ENCODE measurements at regions not wholly inside any gene's neighbourhood (a gene's known extent, or its start where the extent isn't known, plus 50 kb on each side); places are given as distances from the start of the nearest gene placed in this dataset.

DNA sequence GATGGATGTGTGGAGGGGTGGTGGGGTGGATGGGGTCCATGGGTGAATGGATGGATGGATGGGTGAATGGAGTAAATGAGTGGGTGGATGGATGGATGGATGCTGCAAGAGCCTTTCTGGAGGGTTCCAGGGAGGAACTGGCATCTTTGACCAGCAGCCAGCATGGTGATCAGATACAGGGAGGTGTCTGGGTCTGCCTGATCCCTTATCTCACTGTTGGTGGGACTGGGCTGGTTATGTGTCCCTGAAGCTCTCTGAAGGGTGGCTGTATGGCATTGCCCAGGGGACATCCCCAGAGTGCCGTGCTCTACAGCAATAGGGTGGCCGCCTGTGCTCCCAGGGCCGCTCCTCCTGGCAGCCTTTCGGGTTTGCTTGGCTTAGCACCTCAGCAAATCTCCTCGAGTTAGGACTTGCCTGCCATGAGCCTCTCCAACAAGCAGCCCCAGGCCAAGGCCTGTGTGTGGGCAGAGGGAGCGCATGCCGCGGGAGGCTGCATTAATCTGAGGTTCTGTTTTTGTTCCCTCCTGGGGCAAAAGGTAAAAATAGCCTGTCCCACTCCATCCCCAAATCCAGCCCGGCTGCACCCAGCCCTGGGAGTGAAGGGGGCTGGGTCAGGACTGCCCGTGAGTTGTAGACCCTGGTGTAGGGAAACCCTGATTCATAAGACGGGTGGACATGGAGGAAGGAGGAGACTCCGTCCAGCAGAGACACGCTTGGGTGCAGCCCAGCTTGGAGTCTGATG is 165.4 kb downstream of the SEC14L1 start:
- WGBS, 2 donors (ENCODE audit: low coverage in 1 of 2), result 91% methylated on average over 13 of the region's 13 CpGs; no CpG with 5 or more reads in 1 of the 2 donors
- H3K4me3 ChIP-seq, result no peak overlapping the region
- TF ChIP-seq CTCF (IDR thresholded peaks at IDR 0.05) (no peak), POLR2AphosphoS5 (IDR thresholded peaks at IDR 0.05) (no peak), POLR2A (IDR thresholded peaks at IDR 0.05) (no peak), EP300 (IDR thresholded peaks at IDR 0.05; ENCODE audit: low read depth) (no peak)
- DNase-seq, result no peak
- H3K27ac ChIP-seq, result peak overlapping the region; percentile 1 to 17 (median 10)
- intact Hi-C loops (cut with DNase I; ENCODE audit: low total_unique reads) (no loop called here), in situ Hi-C loops (cut with MboI; ENCODE audit: low pct_ligation_motif_present in 1 of 4, low pct_unique_long_range_greater_than_20kb in 1 of 4, low sequenced_read_pairs in 3 of 4) (no loop called here)
- no peaks in the 10 kb centered on the region for H3K36me3 ChIP-seq
- no peaks in the 10 kb centered on the region for H3K27me3 ChIP-seq
- peaks cover 18 to 48% (median 34%) of the 10 kb centered on the region in 4 donors for H3K4me1 ChIP-seq
- no peaks in the 10 kb centered on the region for H3K9me3 ChIP-seq

DNA sequence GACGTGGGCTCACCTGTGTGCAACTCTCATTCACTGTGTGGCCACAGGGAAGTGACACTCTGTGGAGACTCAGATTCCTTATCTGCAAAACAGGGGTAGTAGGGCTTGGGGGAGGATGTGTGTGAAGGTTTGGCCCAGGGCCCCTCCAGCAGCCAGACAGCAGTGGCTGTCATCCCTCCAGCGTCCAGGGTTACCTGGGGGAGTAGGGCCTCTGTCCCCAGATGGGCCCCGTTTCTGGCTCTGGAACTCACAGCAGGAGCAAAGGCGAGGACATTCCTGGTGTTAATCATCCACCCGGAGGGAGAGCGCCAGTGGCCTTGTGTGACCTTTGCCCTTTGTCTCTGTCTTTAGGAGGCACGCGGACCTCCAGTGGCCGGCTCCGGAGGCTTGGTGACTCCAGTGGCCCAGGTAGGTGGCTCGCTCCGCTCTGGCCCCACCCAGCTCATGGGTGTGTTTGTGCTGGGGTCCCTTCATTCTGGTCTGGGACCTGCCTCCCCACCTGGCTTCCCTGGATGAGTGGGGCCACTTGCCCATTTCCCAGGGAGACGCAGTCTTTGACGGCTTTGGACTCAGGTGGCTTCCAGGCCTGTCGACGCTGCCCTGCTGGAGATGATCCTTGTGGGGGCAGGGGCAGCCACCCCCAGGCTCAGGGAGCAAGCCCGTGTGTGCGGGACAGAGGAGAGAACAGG is 166.2 kb downstream of the SEC14L1 start:
- peak; percentile 52 for DNase-seq
- TF ChIP-seq EP300 (IDR thresholded peaks at IDR 0.05; ENCODE audit: low read depth) (no peak), POLR2A (IDR thresholded peaks at IDR 0.05) (no peak), CTCF (IDR thresholded peaks at IDR 0.05) (no peak), POLR2AphosphoS5 (IDR thresholded peaks at IDR 0.05) (no peak)
- intact Hi-C loops (cut with DNase I; ENCODE audit: low total_unique reads) (no loop called here), in situ Hi-C loops (cut with MboI; ENCODE audit: low pct_ligation_motif_present in 1 of 4, low pct_unique_long_range_greater_than_20kb in 1 of 4, low sequenced_read_pairs in 3 of 4) (no loop called here)
- H3K9me3 ChIP-seq, result no peaks in the 10 kb centered on the region
- H3K27ac ChIP-seq, result peak overlapping the region; percentile 1 to 17 (median 10)
- H3K36me3 ChIP-seq, result no peaks in the 10 kb centered on the region
- H3K4me3 ChIP-seq, result no peak overlapping the region
- 61% methylated on average over 12 of the region's 18 CpGs; no CpG with 5 or more reads in 1 of the 2 donors for WGBS, 2 donors (ENCODE audit: low coverage in 1 of 2)
- H3K27me3 ChIP-seq, result no peaks in the 10 kb centered on the region
- peaks cover 18 to 49% (median 37%) of the 10 kb centered on the region in 4 donors for H3K4me1 ChIP-seq

DNA sequence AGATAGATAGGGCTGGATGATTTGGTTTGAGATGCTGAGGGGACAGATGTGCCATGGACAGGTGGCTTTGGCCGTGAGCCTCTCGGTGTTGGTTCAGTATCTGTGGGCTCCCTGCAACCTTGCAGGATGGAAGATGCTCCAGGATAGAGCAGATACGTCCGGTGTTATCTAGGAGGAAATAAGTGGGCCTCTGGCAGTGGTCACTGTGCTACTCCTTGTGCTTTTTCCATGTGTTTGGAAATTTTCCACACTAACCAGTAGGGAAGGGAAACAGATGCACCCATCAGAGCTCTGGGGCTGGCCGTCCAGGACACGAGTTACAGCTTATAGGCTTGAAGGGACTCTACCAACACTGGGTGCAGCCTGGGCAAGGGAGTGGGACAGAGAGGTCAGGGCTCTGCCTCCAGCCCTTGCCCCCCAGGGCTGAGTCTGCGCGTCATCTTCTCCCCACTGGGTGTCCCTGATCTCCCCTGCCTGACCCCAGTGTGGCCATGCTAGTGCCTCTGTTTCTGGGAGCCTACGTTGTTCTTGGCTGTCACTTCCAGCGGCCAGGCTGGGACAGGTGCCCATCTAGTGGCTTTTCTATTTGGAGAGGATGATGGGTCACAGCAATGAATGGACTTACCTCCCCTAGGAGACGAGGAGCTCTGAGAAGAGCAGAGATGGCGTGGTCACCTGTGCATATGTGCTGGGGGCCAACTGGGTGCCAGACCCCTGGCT is 166.9 kb downstream of the SEC14L1 start:
- 83 to 91% methylated on average over 1 to 11 of the region's 12 CpGs for WGBS, 2 donors (ENCODE audit: low coverage in 1 of 2)
- no peaks in the 10 kb centered on the region for H3K36me3 ChIP-seq

More for the DNA sequence above, 166.9 kb downstream of the SEC14L1 start:
- intact Hi-C loops (cut with DNase I; ENCODE audit: low total_unique reads), result no loop called here
- peaks cover 18 to 56% (median 41%) of the 10 kb centered on the region in 4 donors for H3K4me1 ChIP-seq
- H3K4me3 ChIP-seq, result no peak overlapping the region
- H3K27me3 ChIP-seq, result no peaks in the 10 kb centered on the region
- H3K27ac ChIP-seq, result peak overlapping the region in 1 of 4 donors; percentile 77
- TF ChIP-seq EP300 (IDR thresholded peaks at IDR 0.05; ENCODE audit: low read depth), result no peak
- TF ChIP-seq CTCF (IDR thresholded peaks at IDR 0.05), result no peak
- no peak for TF ChIP-seq POLR2A (IDR thresholded peaks at IDR 0.05)
- no peak for TF ChIP-seq POLR2AphosphoS5 (IDR thresholded peaks at IDR 0.05)
- H3K9me3 ChIP-seq, result no peaks in the 10 kb centered on the region
- DNase-seq, result no peak
- in situ Hi-C loops (cut with MboI; ENCODE audit: low pct_ligation_motif_present in 1 of 4, low pct_unique_long_range_greater_than_20kb in 1 of 4, low sequenced_read_pairs in 3 of 4), result no loop called here

Measured in transverse colon (tissue), 4 donors.